ENCODE measurements at regions not wholly inside any gene's neighbourhood (a gene's known extent, or its start where the extent isn't known, plus 50 kb on each side); places are given as distances from the start of the nearest gene placed in this dataset.

DNA sequence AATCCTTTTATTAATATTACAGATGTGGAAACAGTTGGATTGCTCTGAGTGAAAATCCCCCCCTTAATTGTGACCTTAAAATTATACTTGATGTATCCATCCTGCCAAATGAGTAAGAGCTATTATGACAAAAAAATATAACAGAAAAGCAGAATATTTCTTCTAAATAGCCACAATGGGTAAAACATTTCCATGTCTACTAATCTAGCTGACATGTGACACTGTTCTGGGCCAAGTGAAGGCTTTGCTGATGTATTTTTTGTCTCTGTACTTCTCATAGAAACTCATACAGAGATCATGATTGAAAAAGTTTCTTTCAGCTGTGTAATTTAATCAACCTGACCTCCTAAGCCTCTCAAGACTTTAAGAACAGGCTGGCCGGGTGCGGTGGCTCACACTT lies 569.1 kb upstream of the ZFP42 start:
- Histone ChIP-seq H3K4me3 (no peak overlapping the region), H3K36me3 (replicated peaks in 1 of 2) (no peaks in the 10 kb centered on the region), H3K27ac (no peak overlapping the region), H3K4me1 (replicated peaks in 1 of 2) (no peaks in the 10 kb centered on the region), H3K9me3 (replicated peaks in 1 of 3) (no peaks in the 10 kb centered on the region), H3K27me3 (no peaks in the 10 kb centered on the region)
- no peak for DNase-seq
- intact Hi-C loops (cut with DNase I): no loop called here
- WGBS, 4 donors: 73 to 92% (median 80%) methylated on average over 2 of the region's 2 CpGs
- TF ChIP-seq, protein P1, sequence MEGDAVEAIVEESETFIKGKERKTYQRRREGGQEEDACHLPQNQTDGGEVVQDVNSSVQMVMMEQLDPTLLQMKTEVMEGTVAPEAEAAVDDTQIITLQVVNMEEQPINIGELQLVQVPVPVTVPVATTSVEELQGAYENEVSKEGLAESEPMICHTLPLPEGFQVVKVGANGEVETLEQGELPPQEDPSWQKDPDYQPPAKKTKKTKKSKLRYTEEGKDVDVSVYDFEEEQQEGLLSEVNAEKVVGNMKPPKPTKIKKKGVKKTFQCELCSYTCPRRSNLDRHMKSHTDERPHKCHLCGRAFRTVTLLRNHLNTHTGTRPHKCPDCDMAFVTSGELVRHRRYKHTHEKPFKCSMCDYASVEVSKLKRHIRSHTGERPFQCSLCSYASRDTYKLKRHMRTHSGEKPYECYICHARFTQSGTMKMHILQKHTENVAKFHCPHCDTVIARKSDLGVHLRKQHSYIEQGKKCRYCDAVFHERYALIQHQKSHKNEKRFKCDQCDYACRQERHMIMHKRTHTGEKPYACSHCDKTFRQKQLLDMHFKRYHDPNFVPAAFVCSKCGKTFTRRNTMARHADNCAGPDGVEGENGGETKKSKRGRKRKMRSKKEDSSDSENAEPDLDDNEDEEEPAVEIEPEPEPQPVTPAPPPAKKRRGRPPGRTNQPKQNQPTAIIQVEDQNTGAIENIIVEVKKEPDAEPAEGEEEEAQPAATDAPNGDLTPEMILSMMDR (IDR thresholded peaks at IDR 0.05): no peak
- no peak for TF ChIP-seq POLR2A (IDR thresholded peaks at IDR 0.05)

DNA sequence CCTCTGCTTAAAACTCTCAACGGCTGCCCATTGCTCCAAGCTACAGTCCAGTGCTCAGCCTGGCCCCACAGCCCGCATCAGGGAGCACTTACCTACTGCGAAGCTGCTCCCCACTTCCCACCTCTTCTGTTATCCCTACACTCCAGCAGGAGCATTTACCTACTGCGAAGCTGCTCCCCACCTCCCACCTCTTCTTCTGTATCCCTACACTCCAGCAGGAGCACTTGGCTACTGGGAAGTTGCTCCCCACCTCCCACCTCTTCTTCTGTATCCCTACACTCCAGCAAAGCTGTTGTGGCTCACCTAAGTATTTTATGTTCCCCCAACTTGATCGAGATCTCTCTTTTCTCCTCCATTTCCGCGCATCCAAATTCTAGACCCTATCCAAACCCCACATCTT lies 563.3 kb upstream of the ZFP42 start:
- H3K27me3 ChIP-seq: no peaks in the 10 kb centered on the region
- TF ChIP-seq, protein P1 (IDR thresholded peaks at IDR 0.05): no peak
- TF ChIP-seq POLR2A (IDR thresholded peaks at IDR 0.05): no peak
- 73 to 81% (median 78%) methylated on average over 7 of the region's 7 CpGs for WGBS, 4 donors
- H3K4me1 ChIP-seq (replicated peaks in 1 of 2): no peaks in the 10 kb centered on the region
- no peak overlapping the region for H3K4me3 ChIP-seq
- no peaks in the 10 kb centered on the region for H3K9me3 ChIP-seq (replicated peaks in 1 of 3)
- H3K36me3 ChIP-seq (replicated peaks in 1 of 2): no peaks in the 10 kb centered on the region
- intact Hi-C loops (cut with DNase I): no loop called here
- no peak for DNase-seq
- H3K27ac ChIP-seq: no peak overlapping the region

DNA sequence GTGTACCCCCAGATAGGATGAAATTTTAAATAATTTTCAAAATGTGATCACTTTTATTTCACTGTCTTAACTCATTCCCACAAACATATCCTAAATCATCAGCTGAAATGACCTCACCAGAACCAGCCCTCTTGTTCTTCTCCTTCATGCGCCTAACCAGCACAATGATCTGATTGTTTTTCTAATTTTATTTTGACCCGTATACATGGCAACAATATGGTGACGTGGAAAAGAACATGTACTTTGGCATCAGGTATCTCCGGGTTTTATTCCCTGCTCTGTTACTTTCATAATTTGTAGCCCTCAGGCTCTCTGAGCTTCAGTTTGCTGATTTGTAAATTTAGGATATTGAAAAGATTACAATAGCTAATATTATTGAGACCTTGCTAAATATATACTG lies 562.4 kb upstream of the ZFP42 start:
- no peak overlapping the region for H3K4me3 ChIP-seq
- 70 to 90% (median 77%) methylated on average over 4 of the region's 4 CpGs for WGBS, 4 donors
- intact Hi-C loops (cut with DNase I): no loop called here
- no peak for TF ChIP-seq POLR2A (IDR thresholded peaks at IDR 0.05)
- TF ChIP-seq, protein P1 (IDR thresholded peaks at IDR 0.05): no peak
- H3K27me3 ChIP-seq: no peaks in the 10 kb centered on the region
- no peak overlapping the region for H3K27ac ChIP-seq
- no peaks in the 10 kb centered on the region for H3K9me3 ChIP-seq (replicated peaks in 1 of 3)
- DNase-seq: no peak
- H3K4me1 ChIP-seq (replicated peaks in 1 of 2): no peaks in the 10 kb centered on the region
- H3K36me3 ChIP-seq (replicated peaks in 1 of 2): no peaks in the 10 kb centered on the region

DNA sequence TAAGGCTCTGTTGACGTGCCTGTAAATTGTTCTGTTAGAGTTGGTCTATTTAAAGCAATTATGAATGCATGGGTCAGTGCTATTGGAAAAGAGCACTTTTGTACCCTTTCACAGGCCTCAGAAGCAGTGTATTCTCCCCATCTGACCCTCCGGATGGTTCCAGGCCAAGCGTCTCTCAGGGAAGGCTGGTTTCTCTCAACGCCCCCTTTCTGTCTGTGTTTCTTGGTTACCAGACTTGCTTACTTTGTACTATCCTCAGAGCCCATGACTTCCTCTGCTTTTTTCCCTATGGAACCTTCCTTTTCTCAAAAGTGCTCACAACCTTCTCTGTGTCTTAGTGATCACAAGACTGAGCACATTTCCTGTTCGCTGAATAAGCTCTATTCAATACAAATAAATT lies 559.3 kb upstream of the ZFP42 start:
- TF ChIP-seq, protein P1 (IDR thresholded peaks at IDR 0.05): no peak
- no peak for TF ChIP-seq POLR2A (IDR thresholded peaks at IDR 0.05)
- 80 to 91% (median 86%) methylated on average over 5 of the region's 5 CpGs for WGBS, 4 donors
- DNase-seq: no peak
- H3K27me3 ChIP-seq: no peaks in the 10 kb centered on the region
- intact Hi-C loops (cut with DNase I): no loop called here
- H3K9me3 ChIP-seq (replicated peaks in 1 of 3): no peaks in the 10 kb centered on the region
- H3K27ac ChIP-seq: no peak overlapping the region
- H3K36me3 ChIP-seq (replicated peaks in 1 of 2): no peaks in the 10 kb centered on the region
- H3K4me1 ChIP-seq (replicated peaks in 1 of 2): no peaks in the 10 kb centered on the region
- H3K4me3 ChIP-seq: no peak overlapping the region
